ENCODE measurements at regions not wholly inside any gene's neighbourhood (a gene's known extent, or its start where the extent isn't known, plus 50 kb on each side); places are given as distances from the start of the nearest gene placed in this dataset.

DNA sequence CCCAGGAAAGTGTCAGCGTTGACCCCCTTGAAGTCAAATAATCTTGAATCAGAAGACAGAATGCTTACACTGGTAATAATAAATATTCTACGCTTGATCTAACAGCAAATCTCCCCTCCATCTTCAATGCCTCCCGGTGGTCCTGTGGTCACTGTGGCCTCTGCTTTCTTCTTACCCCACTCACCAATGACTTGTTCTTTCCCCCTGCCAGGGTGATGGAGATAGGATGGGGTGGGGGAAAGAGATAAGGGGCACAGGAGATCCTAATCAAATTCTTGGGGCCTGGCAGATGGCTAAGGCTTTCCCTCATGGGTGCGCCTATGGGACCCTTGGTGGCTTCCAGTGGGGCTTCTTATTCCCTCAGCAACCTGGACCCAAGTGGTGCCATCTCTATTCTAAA, 152.6 kb upstream of the EGFLAM start:
- Mint-ChIP-seq H3K4me1 (ENCODE audit: low read depth) (no peaks in the 10 kb centered on the region), H3K27me3 (ENCODE audit: low read depth) (peaks cover 5% of the 10 kb centered on the region), H3K4me3 (no peak overlapping the region), H3K27ac (no peak overlapping the region), H3K36me3 (ENCODE audit: insufficient read depth in 2 of 2) (no peaks in the 10 kb centered on the region), H3K9me3 (peaks cover 0 to 2% of the 10 kb centered on the region in 2 donors)
- ATAC-seq (replicated peaks in 1 of 2) = no peak
- no peak for DNase-seq

GRCh38 chr5:38105231-38105570, 153.2 kb upstream of the EGFLAM start:
- DNase-seq (no peak), ATAC-seq (replicated peaks in 1 of 2) (no peak)
- no peaks in the 10 kb centered on the region for H3K4me1 Mint-ChIP-seq (ENCODE audit: low read depth)
- H3K36me3 Mint-ChIP-seq (ENCODE audit: insufficient read depth in 2 of 2) = no peaks in the 10 kb centered on the region
- no peak overlapping the region for H3K27ac Mint-ChIP-seq
- H3K9me3 Mint-ChIP-seq = peaks cover 0 to 8% of the 10 kb centered on the region in 2 donors
- peaks cover 5% of the 10 kb centered on the region for H3K27me3 Mint-ChIP-seq (ENCODE audit: low read depth)
- H3K4me3 Mint-ChIP-seq = no peak overlapping the region

- Mint-ChIP-seq H3K9me3 (peaks cover 0 to 8% of the 10 kb centered on the region in 2 donors), H3K27ac (no peak overlapping the region), H3K4me1 (ENCODE audit: low read depth) (no peaks in the 10 kb centered on the region), H3K27me3 (ENCODE audit: low read depth) (peaks cover 5% of the 10 kb centered on the region), H3K4me3 (no peak overlapping the region), H3K36me3 (ENCODE audit: insufficient read depth in 2 of 2) (no peaks in the 10 kb centered on the region)
- no peak for DNase-seq
- no peak for ATAC-seq (replicated peaks in 1 of 2)
Measured at GRCh38 chr5:38104497-38105230, 153.7 kb upstream of the EGFLAM start.

DNA sequence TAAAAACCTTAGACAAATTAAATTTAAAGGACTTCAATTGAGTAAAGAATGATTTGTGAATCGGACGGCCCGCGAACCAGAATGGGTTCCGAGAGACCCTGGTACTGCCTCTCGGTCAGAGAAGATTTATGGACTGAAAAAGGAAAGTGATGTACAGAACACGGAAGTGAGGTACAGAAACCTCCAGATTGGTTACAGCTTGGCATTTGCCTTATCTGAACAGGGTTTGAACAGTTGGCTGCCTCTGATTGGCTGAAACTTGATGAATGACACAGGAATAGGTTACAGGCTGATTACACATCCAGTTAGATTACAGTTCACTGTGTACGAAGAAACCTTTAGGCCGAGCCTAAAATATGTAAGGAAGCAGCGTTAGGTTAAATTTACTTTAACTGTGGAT, 156.5 kb upstream of the EGFLAM start:
- no peaks in the 10 kb centered on the region for H3K36me3 Mint-ChIP-seq (ENCODE audit: insufficient read depth in 2 of 2)
- H3K27me3 Mint-ChIP-seq (ENCODE audit: low read depth) = peaks cover 5% of the 10 kb centered on the region
- peaks cover 0 to 8% of the 10 kb centered on the region in 2 donors for H3K9me3 Mint-ChIP-seq
- H3K4me1 Mint-ChIP-seq (ENCODE audit: low read depth) = no peaks in the 10 kb centered on the region
- DNase-seq (no peak), ATAC-seq (replicated peaks in 1 of 2) (no peak)
- no peak overlapping the region for H3K27ac Mint-ChIP-seq
- H3K4me3 Mint-ChIP-seq = no peak overlapping the region

DNA sequence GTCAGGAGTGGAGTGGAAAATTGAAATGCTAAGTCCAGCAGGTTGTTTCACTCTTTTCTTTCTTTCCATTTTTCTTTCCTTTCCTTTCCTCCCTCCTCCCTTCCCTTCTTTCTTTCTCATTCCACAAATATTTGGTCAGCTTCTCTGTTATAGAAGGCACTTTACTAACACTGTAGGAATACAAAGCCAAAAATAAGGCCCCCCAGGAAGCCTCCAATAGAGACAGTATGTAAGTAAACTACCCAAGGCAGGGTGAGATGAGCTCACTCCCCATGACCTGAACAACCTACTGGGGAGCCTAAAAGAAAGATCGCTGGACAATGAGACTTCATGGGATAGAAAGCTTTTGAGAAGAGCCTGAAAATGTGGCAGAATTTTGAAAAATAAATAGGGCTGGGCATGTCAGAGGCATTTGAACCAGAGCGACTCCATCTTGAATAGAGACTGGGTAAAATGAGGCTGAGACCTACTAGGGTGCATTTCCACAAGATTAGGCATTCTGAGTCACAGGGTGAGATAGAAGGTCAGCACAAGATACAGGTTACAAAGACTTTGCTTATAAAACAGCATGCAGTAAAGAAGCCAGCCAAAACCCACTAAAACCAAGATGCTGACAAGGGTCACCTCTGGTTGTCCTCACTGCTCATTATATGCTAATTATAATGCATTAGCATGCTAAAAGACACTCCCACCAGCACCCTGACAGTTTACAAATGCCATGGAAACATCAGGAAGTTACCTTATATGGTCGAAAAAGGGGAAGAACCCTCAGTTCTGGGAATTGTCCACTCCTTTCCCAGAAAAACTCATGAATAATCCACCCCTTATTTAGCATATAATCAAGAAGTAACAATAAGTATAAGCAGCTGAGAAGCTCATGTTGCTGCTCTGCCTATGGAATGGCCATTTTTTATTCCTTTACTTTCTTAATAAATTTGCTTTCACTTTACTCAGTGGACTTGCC, 158.9 kb upstream of the EGFLAM start:
- no peak for ATAC-seq (replicated peaks in 1 of 2)
- no peaks in the 10 kb centered on the region for H3K36me3 Mint-ChIP-seq (ENCODE audit: insufficient read depth in 2 of 2)
- no peak overlapping the region for H3K27ac Mint-ChIP-seq
- no peak overlapping the region for H3K4me3 Mint-ChIP-seq
- DNase-seq = no peak
- H3K9me3 Mint-ChIP-seq = peaks cover 0 to 8% of the 10 kb centered on the region in 2 donors
- H3K27me3 Mint-ChIP-seq (ENCODE audit: low read depth) = peaks cover 5% of the 10 kb centered on the region
- H3K4me1 Mint-ChIP-seq (ENCODE audit: low read depth) = no peaks in the 10 kb centered on the region

- no peaks in the 10 kb centered on the region for H3K9me3 Mint-ChIP-seq
- no peak for ATAC-seq (replicated peaks in 1 of 2)
- H3K36me3 Mint-ChIP-seq (ENCODE audit: insufficient read depth in 2 of 2) = no peaks in the 10 kb centered on the region
- H3K4me1 Mint-ChIP-seq (ENCODE audit: low read depth) = no peaks in the 10 kb centered on the region
- peaks cover 5% of the 10 kb centered on the region for H3K27me3 Mint-ChIP-seq (ENCODE audit: low read depth)
- no peak overlapping the region for H3K27ac Mint-ChIP-seq
- DNase-seq = no peak
- no peak overlapping the region for H3K4me3 Mint-ChIP-seq
Measured at GRCh38 chr5:38094889-38095288, 163.5 kb upstream of the EGFLAM start.

GRCh38 chr5:38093855-38094254, 164.5 kb upstream of the EGFLAM start:
- Mint-ChIP-seq H3K4me1 (ENCODE audit: low read depth) (no peaks in the 10 kb centered on the region), H3K27me3 (ENCODE audit: low read depth) (peaks cover 5% of the 10 kb centered on the region), H3K4me3 (no peak overlapping the region), H3K9me3 (no peaks in the 10 kb centered on the region), H3K27ac (no peak overlapping the region), H3K36me3 (ENCODE audit: insufficient read depth in 2 of 2) (no peaks in the 10 kb centered on the region)
- ATAC-seq (replicated peaks in 1 of 2) = no peak
- DNase-seq = no peak

- Mint-ChIP-seq H3K27me3 (ENCODE audit: low read depth) (peaks cover 7% of the 10 kb centered on the region), H3K36me3 (ENCODE audit: insufficient read depth in 2 of 2) (no peaks in the 10 kb centered on the region), H3K4me3 (no peak overlapping the region), H3K9me3 (no peaks in the 10 kb centered on the region), H3K27ac (no peak overlapping the region), H3K4me1 (ENCODE audit: low read depth) (no peaks in the 10 kb centered on the region)
- ATAC-seq (replicated peaks in 1 of 2) = no peak
- DNase-seq = no peak
Measured at GRCh38 chr5:38086777-38087176, 171.6 kb upstream of the EGFLAM start.

DNA sequence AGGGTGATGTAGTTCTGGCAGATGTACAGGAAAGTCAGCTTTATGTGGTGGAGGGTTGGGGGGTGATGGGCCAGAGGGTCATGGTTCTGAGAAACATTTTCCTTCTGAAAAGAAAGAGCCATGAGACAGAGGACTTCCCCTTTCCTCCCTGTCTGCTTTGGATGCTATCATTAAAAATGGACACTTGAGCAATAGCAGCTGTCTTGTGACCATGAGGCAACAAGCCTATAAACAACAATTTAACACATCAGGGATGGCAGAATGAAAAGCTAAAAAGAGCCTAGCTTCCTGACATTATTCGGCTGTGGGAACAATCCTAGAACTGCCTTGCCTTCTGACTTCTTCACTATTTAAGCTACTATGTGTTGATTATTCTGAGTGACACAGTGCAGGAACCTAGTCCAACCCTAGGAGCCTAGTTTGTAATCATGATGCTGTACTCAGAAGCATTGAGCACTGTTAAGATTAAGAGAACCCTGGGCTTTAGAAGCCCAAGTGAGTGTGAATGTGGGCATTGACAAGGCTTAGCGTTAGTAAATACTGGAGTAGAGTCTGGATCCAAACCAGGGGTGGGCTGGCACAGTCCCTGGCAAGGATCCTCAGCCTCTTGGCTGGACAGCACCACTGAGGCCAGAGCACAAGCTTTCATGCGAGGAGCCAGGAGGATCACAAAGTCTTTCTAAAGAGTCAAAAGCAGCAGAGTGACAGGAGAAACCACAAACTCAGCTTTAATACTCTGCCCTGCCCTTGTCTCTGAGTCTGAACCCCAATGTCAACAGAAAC, 178.5 kb upstream of the EGFLAM start:
- DNase-seq = no peak
- no peak for ATAC-seq (replicated peaks in 1 of 2)
- Mint-ChIP-seq H3K27me3 (ENCODE audit: low read depth) (no peaks in the 10 kb centered on the region), H3K36me3 (ENCODE audit: insufficient read depth in 2 of 2) (no peaks in the 10 kb centered on the region), H3K9me3 (peaks cover 0 to under 1% of the 10 kb centered on the region in 2 donors), H3K4me1 (ENCODE audit: low read depth) (no peaks in the 10 kb centered on the region), H3K27ac (no peak overlapping the region), H3K4me3 (no peak overlapping the region)

DNA sequence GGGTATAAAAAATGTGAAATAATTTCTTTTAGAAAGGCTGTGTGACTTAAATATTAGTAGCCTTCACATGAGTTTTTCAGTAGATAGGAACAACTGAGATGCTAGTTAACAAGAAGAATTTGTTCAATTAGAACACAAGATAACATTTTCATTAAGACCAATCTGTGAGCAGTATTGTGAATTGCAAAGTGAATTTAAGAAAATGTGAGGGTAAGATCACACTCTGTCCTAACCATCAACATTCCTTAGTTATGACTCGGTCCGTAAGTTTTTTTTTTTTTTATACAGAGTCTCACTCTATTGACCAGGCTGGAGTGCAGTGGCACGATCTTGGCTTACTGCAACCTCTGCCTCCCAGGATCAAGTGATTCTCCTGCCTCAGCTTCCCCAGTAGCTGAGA, 180.2 kb upstream of the EGFLAM start:
- Mint-ChIP-seq H3K27me3 (ENCODE audit: low read depth) (no peaks in the 10 kb centered on the region), H3K9me3 (peaks cover 0 to 4% of the 10 kb centered on the region in 2 donors), H3K36me3 (ENCODE audit: insufficient read depth in 2 of 2) (no peaks in the 10 kb centered on the region), H3K27ac (no peak overlapping the region), H3K4me3 (no peak overlapping the region), H3K4me1 (ENCODE audit: low read depth) (no peaks in the 10 kb centered on the region)
- DNase-seq (no peak), ATAC-seq (replicated peaks in 1 of 2) (no peak)

DNA sequence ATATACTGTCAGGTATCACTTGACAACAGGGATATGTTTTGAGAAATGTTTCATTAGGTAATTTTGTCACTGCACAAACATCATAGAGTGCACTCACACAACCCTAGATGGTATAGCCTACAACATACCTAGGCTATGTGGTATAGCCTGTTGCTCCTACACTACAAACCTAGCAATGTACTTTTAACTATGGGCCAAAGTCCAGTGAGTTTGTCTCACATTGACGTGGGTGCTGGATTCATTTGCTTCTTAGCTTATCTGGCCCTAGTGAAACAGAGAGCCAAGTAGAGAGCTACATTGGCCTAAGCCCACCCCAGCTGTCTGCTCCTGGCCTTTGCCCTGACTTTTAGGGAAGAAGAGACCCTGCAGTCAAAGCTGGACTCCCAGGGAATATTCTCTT, 180.7 kb upstream of the EGFLAM start:
- H3K9me3 Mint-ChIP-seq = peaks cover 0 to 4% of the 10 kb centered on the region in 2 donors
- no peaks in the 10 kb centered on the region for H3K36me3 Mint-ChIP-seq (ENCODE audit: insufficient read depth in 2 of 2)
- H3K4me1 Mint-ChIP-seq (ENCODE audit: low read depth) = no peaks in the 10 kb centered on the region
- no peaks in the 10 kb centered on the region for H3K27me3 Mint-ChIP-seq (ENCODE audit: low read depth)
- ATAC-seq (replicated peaks in 1 of 2) (no peak), DNase-seq (no peak)
- no peak overlapping the region for H3K4me3 Mint-ChIP-seq
- no peak overlapping the region for H3K27ac Mint-ChIP-seq

DNA sequence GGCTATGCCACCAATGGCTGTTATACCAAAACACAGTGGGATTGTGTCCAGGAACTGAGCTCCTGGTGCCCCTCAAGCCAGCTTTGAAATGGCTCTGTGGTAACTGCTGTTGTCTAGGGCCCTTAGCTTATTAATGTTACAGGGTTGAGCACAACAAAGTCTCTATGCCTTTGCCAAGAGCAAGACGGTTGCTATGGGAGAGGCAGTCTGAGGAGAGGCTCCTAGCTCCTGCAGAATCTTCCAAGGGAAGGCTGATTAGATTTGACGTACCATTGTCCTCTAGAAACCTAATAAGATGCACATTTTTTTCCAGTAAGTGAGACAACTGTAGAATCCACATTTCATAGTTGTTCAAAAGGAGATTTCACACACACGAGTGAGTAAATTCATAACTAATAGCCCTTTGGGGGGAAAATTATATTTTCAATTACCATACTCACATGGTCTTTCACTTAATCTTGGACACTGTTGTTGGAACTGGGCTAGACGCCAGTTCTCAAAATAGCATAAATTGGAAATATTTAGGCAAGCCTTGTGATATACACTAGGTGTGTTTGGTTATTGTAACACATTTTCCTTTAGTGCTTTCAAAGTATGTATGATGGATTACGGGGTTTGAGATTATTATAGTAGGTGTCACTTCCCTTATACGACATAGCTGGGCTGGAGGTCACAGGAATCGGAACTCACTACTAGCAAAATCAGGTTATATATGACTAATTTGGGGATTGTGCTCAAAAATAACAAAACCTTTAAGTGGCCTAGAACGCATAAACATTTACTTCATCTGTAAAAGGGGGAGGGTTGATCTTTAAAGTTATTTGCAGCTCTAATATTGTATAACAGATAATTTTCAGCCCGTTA, 186.3 kb upstream of the EGFLAM start:
- no peaks in the 10 kb centered on the region for H3K27me3 Mint-ChIP-seq (ENCODE audit: low read depth)
- ATAC-seq (replicated peaks in 1 of 2) = no peak
- no peak overlapping the region for H3K4me3 Mint-ChIP-seq
- H3K27ac Mint-ChIP-seq = no peak overlapping the region
- no peaks in the 10 kb centered on the region for H3K36me3 Mint-ChIP-seq (ENCODE audit: insufficient read depth in 2 of 2)
- no peaks in the 10 kb centered on the region for H3K4me1 Mint-ChIP-seq (ENCODE audit: low read depth)
- DNase-seq = no peak
- H3K9me3 Mint-ChIP-seq = peaks cover 0 to 4% of the 10 kb centered on the region in 2 donors
